ENCODE measurements at regions not wholly inside any gene's neighbourhood (a gene's known extent, or its start where the extent isn't known, plus 50 kb on each side); places are given as distances from the start of the nearest gene placed in this dataset.

DNA sequence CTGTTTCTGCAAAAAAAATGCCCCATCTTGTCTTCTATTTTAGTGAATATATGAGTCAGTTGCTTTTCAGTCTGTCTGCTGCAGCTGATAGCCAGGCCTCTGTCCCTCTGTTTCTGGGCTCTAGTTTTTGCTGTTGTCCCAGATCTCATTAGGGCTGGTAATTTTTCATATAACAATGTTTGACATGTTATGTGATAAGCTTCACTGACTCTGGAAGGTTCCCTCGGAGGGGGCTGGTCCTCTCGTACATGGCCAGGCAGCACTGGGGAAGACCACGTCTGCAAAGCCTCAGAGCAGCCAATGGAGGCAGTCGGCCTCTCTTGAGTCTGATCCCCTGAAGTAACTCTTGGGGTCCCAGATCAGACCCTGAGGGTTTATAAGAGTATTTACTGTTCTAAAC is 223.8 kb downstream of the THBS2 start:
- no CpG with 5 or more reads among the region's 4 CpGs for WGBS (ENCODE audit: extremely low coverage, insufficient coverage, low lambda C conversion rate)
- no peak overlapping the region for H3K23ac ChIP-seq (ENCODE audit: low read length)
- no peak overlapping the region for H4K8ac ChIP-seq (ENCODE audit: low read depth, low read length)
- no peak overlapping the region for H2AK5ac ChIP-seq (ENCODE audit: low read length)
- H3K56ac ChIP-seq (ENCODE audit: low read length) = no peak overlapping the region
- no peaks in the 10 kb centered on the region for H3K79me2 ChIP-seq (ENCODE audit: control insufficient read depth, insufficient read depth, low read length)
- H3K4ac ChIP-seq (ENCODE audit: low read depth, low read length) = no peak overlapping the region
- H3K36me3 ChIP-seq (ENCODE audit: control insufficient read depth, insufficient read depth, low read length) = no peaks in the 10 kb centered on the region
- no peak overlapping the region for H3K4me3 ChIP-seq (ENCODE audit: low read length)
- no peak overlapping the region for H3K18ac ChIP-seq (ENCODE audit: low read length)
- no peaks in the 10 kb centered on the region for H3K27me3 ChIP-seq (ENCODE audit: insufficient read depth, low read length, poor library complexity)
- H2BK5ac ChIP-seq (ENCODE audit: low read length) = no peak overlapping the region
- H3K27ac ChIP-seq (ENCODE audit: low read depth, low read length) = no peak overlapping the region
- DNase-seq = no peak
- H2BK120ac ChIP-seq (ENCODE audit: low read depth, low read length) = no peak overlapping the region
- H4K5ac ChIP-seq (ENCODE audit: low read length) = no peak overlapping the region
- H3K79me1 ChIP-seq (ENCODE audit: low read length) = no peaks in the 10 kb centered on the region
- H3K4me1 ChIP-seq (ENCODE audit: control insufficient read depth, low read depth, low read length) = no peaks in the 10 kb centered on the region
- no peak overlapping the region for H2BK15ac ChIP-seq (replicated peaks; ENCODE audit: low read depth)
- H3K9ac ChIP-seq (ENCODE audit: low read length) = no peak overlapping the region
- no peak overlapping the region for H3K4me2 ChIP-seq (ENCODE audit: low read length)

DNA sequence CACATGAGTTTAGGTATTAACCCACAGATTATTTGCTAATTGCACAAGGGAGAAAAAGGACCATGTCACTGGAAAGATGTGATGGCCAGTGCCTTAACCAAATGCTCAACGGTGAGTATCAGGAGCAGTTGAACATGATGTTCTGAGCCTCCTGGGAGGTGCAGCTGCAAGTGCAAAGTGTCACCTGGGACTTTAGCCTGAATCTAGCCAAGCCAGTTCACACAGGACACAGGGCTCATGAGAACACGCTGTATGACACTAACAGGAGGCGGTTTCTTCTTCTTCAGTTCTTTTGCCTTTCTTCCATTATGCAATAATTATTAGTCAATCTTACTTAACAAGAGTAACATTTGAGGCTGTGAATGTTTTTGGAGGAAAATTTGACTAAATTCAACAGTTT is 225.3 kb downstream of the THBS2 start:
- H4K5ac ChIP-seq (ENCODE audit: low read length) = no peak overlapping the region
- no peaks in the 10 kb centered on the region for H3K36me3 ChIP-seq (ENCODE audit: control insufficient read depth, insufficient read depth, low read length)
- DNase-seq = no peak
- H3K79me2 ChIP-seq (ENCODE audit: control insufficient read depth, insufficient read depth, low read length) = no peaks in the 10 kb centered on the region
- WGBS (ENCODE audit: extremely low coverage, insufficient coverage, low lambda C conversion rate) = no CpG with 5 or more reads among the region's 3 CpGs
- no peak overlapping the region for H3K4me2 ChIP-seq (ENCODE audit: low read length)
- no peak overlapping the region for H2BK15ac ChIP-seq (replicated peaks; ENCODE audit: low read depth)
- no peak overlapping the region for H2BK120ac ChIP-seq (ENCODE audit: low read depth, low read length)
- no peak overlapping the region for H3K27ac ChIP-seq (ENCODE audit: low read depth, low read length)
- H3K27me3 ChIP-seq (ENCODE audit: insufficient read depth, low read length, poor library complexity) = no peaks in the 10 kb centered on the region
- no peaks in the 10 kb centered on the region for H3K4me1 ChIP-seq (ENCODE audit: control insufficient read depth, low read depth, low read length)
- no peak overlapping the region for H3K23ac ChIP-seq (ENCODE audit: low read length)
- no peak overlapping the region for H3K4ac ChIP-seq (ENCODE audit: low read depth, low read length)
- H2AK5ac ChIP-seq (ENCODE audit: low read length) = no peak overlapping the region
- H2BK5ac ChIP-seq (ENCODE audit: low read length) = no peak overlapping the region
- no peak overlapping the region for H3K18ac ChIP-seq (ENCODE audit: low read length)
- no peak overlapping the region for H3K4me3 ChIP-seq (ENCODE audit: low read length)
- H4K8ac ChIP-seq (ENCODE audit: low read depth, low read length) = no peak overlapping the region
- H3K9ac ChIP-seq (ENCODE audit: low read length) = no peak overlapping the region
- H3K79me1 ChIP-seq (ENCODE audit: low read length) = no peaks in the 10 kb centered on the region
- H3K56ac ChIP-seq (ENCODE audit: low read length) = no peak overlapping the region

DNA sequence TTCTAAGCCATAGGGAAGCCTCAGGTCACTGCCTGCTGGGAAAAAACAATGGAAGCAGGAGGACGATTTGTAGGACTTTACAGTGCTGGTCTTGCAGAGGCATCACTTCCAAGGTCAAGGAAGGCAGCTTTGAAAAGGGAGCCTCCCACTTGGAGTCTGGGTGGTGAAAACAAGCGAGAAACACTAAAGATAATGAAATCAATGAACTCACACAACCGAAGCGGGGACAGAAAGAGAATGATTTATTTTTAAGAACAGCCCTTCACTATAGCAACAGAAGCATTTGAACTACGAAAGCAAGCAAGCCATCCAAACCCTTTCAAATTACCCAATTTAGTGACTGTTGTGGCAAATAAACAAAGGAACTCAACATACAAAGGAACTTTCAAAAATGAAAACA is 227.5 kb downstream of the THBS2 start:
- Histone ChIP-seq H3K4me2 (ENCODE audit: low read length) (no peak overlapping the region), H3K27me3 (ENCODE audit: insufficient read depth, low read length, poor library complexity) (no peaks in the 10 kb centered on the region), H2BK120ac (ENCODE audit: low read depth, low read length) (no peak overlapping the region), H3K23ac (ENCODE audit: low read length) (no peak overlapping the region), H3K79me2 (ENCODE audit: control insufficient read depth, insufficient read depth, low read length) (no peaks in the 10 kb centered on the region), H3K4me3 (ENCODE audit: low read length) (no peak overlapping the region), H3K36me3 (ENCODE audit: control insufficient read depth, insufficient read depth, low read length) (no peaks in the 10 kb centered on the region), H2BK15ac (replicated peaks; ENCODE audit: low read depth) (no peak overlapping the region), H3K79me1 (ENCODE audit: low read length) (no peaks in the 10 kb centered on the region), H3K4ac (ENCODE audit: low read depth, low read length) (no peak overlapping the region), H2AK5ac (ENCODE audit: low read length) (no peak overlapping the region), H2BK5ac (ENCODE audit: low read length) (no peak overlapping the region), H3K4me1 (ENCODE audit: control insufficient read depth, low read depth, low read length) (no peaks in the 10 kb centered on the region), H3K56ac (ENCODE audit: low read length) (no peak overlapping the region), H3K27ac (ENCODE audit: low read depth, low read length) (no peak overlapping the region), H3K9ac (ENCODE audit: low read length) (no peak overlapping the region), H4K5ac (ENCODE audit: low read length) (no peak overlapping the region), H3K18ac (ENCODE audit: low read length) (no peak overlapping the region), H4K8ac (ENCODE audit: low read depth, low read length) (no peak overlapping the region)
- no CpG with 5 or more reads among the region's 5 CpGs for WGBS (ENCODE audit: extremely low coverage, insufficient coverage, low lambda C conversion rate)
- peak; percentile 10 for DNase-seq

DNA sequence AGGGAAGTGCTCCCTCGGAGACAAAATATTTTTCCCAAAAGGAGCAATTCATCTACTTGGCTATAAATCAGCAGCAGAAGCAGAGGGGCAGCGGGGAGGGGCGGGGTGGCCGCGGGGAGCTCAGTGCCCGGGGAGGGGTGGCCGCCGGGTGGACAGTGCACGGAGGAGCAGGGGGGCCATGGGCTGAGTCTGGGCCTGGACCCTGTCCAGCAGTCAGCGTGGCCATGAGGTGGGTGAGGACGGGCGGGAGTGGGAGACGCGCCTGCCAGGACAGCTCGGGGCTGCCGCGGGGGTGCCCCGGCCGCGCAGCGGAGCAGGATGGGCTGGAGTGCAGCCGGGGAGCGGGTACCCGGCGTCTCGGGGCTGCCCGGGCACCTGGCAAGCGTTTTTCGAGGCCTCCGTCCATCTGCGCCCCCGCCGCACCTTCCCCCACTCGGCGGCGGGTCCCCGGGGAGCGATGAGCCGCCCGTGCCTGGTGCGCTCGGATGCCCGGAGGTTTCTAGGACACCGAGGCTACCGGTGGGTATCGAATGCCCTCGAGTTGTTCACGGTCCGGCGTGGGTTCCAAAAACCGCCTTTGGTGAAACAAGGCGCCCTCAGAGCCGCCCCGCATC is 229.5 kb downstream of the THBS2 start:
- WGBS (ENCODE audit: extremely low coverage, insufficient coverage, low lambda C conversion rate) = no CpG with 5 or more reads among the region's 54 CpGs

DNA sequence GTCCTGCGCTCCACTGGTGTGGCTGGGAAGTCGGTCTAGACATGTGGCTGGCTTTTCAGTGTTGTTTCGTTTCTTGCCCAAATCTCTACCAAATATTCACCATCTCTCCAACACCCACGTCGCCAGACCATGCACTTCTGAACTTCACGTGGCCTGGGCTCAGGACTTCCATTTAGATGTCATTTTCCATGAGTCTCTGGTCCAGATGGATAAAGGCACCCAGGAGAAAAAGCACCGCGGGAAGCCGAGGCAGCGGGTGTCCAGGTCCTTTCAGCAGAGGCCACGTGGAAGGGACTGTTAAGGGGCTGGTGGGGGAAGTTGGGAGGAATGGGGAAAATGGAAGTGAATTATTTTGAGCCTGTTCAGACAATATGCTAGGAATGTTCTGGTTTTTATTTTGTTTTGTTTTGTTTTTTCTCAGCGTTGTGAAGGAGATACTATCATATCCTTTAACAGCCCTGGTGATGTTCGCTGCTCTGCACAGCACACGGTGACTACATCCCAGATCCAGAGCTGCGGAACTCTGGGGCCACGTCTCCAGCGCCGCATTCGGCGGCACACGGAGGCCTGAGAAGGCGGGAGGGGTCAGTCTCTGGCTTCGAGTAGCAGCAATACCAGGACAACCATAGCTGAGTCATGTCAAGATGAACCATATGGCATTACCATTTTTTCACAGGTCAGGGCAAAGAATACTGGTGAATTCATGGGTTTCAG is 230.3 kb downstream of the THBS2 start:
- H3K36me3 ChIP-seq (ENCODE audit: control insufficient read depth, insufficient read depth, low read length) = no peaks in the 10 kb centered on the region
- H2AK5ac ChIP-seq (ENCODE audit: low read length) = no peak overlapping the region
- H3K79me2 ChIP-seq (ENCODE audit: control insufficient read depth, insufficient read depth, low read length) = no peaks in the 10 kb centered on the region
- no peak overlapping the region for H2BK15ac ChIP-seq (replicated peaks; ENCODE audit: low read depth)
- no peaks in the 10 kb centered on the region for H3K79me1 ChIP-seq (ENCODE audit: low read length)
- no peak overlapping the region for H4K8ac ChIP-seq (ENCODE audit: low read depth, low read length)
- H3K4me2 ChIP-seq (ENCODE audit: low read length) = no peak overlapping the region
- no peaks in the 10 kb centered on the region for H3K4me1 ChIP-seq (ENCODE audit: control insufficient read depth, low read depth, low read length)
- H3K27ac ChIP-seq (ENCODE audit: low read depth, low read length) = no peak overlapping the region
- H3K9ac ChIP-seq (ENCODE audit: low read length) = no peak overlapping the region
- H2BK120ac ChIP-seq (ENCODE audit: low read depth, low read length) = no peak overlapping the region
- H3K4me3 ChIP-seq (ENCODE audit: low read length) = no peak overlapping the region
- H3K56ac ChIP-seq (ENCODE audit: low read length) = no peak overlapping the region
- H2BK5ac ChIP-seq (ENCODE audit: low read length) = no peak overlapping the region
- no peaks in the 10 kb centered on the region for H3K27me3 ChIP-seq (ENCODE audit: insufficient read depth, low read length, poor library complexity)
- no peak overlapping the region for H4K5ac ChIP-seq (ENCODE audit: low read length)
- H3K18ac ChIP-seq (ENCODE audit: low read length) = no peak overlapping the region
- H3K4ac ChIP-seq (ENCODE audit: low read depth, low read length) = no peak overlapping the region
- WGBS (ENCODE audit: extremely low coverage, insufficient coverage, low lambda C conversion rate) = no CpG with 5 or more reads among the region's 23 CpGs
- no peak for DNase-seq
- no peak overlapping the region for H3K23ac ChIP-seq (ENCODE audit: low read length)

More for the DNA sequence above, 229.5 kb downstream of the THBS2 start:
- Histone ChIP-seq H3K4me2 (ENCODE audit: low read length) (no peak overlapping the region), H4K5ac (ENCODE audit: low read length) (no peak overlapping the region), H4K8ac (ENCODE audit: low read depth, low read length) (no peak overlapping the region), H3K79me2 (ENCODE audit: control insufficient read depth, insufficient read depth, low read length) (no peaks in the 10 kb centered on the region), H3K36me3 (ENCODE audit: control insufficient read depth, insufficient read depth, low read length) (no peaks in the 10 kb centered on the region), H3K79me1 (ENCODE audit: low read length) (no peaks in the 10 kb centered on the region), H2AK5ac (ENCODE audit: low read length) (no peak overlapping the region), H3K9ac (ENCODE audit: low read length) (no peak overlapping the region), H2BK15ac (replicated peaks; ENCODE audit: low read depth) (no peak overlapping the region), H2BK120ac (ENCODE audit: low read depth, low read length) (no peak overlapping the region), H3K4me1 (ENCODE audit: control insufficient read depth, low read depth, low read length) (no peaks in the 10 kb centered on the region), H3K4ac (ENCODE audit: low read depth, low read length) (no peak overlapping the region), H3K56ac (ENCODE audit: low read length) (no peak overlapping the region), H3K18ac (ENCODE audit: low read length) (no peak overlapping the region), H3K4me3 (ENCODE audit: low read length) (no peak overlapping the region), H3K27ac (ENCODE audit: low read depth, low read length) (no peak overlapping the region), H3K23ac (ENCODE audit: low read length) (no peak overlapping the region), H2BK5ac (ENCODE audit: low read length) (no peak overlapping the region), H3K27me3 (ENCODE audit: insufficient read depth, low read length, poor library complexity) (no peaks in the 10 kb centered on the region)
- DNase-seq = no peak

DNA sequence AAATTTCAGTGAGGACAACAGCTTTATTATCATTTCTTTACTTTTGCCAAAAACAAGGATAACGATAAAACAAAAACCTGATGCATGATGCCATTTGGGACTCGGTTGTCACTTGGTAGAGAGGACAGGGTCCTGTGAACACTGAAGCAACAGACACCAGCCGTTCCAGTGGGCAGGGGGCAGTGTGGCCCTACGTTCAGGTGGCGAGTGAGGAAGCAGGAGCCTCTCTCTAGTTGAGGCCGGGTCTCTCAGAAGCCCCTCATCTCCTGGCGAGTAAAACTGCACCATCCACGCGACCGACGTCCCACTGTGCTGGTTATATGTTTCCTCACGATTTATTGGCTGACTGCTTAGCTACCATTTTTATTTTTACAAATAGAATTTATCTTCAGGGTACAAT is 231.6 kb downstream of the THBS2 start:
- H3K79me2 ChIP-seq (ENCODE audit: control insufficient read depth, insufficient read depth, low read length) = no peaks in the 10 kb centered on the region
- H3K18ac ChIP-seq (ENCODE audit: low read length) = no peak overlapping the region
- no peak overlapping the region for H2BK5ac ChIP-seq (ENCODE audit: low read length)
- H3K4me1 ChIP-seq (ENCODE audit: control insufficient read depth, low read depth, low read length) = no peaks in the 10 kb centered on the region
- no peak overlapping the region for H4K8ac ChIP-seq (ENCODE audit: low read depth, low read length)
- H3K4me3 ChIP-seq (ENCODE audit: low read length) = no peak overlapping the region
- no peak overlapping the region for H3K23ac ChIP-seq (ENCODE audit: low read length)
- H3K56ac ChIP-seq (ENCODE audit: low read length) = no peak overlapping the region
- no peak overlapping the region for H4K5ac ChIP-seq (ENCODE audit: low read length)
- no peak overlapping the region for H3K27ac ChIP-seq (ENCODE audit: low read depth, low read length)
- H2BK120ac ChIP-seq (ENCODE audit: low read depth, low read length) = no peak overlapping the region
- no peak overlapping the region for H3K4me2 ChIP-seq (ENCODE audit: low read length)
- no peak for DNase-seq
- no peak overlapping the region for H3K9ac ChIP-seq (ENCODE audit: low read length)
- no peaks in the 10 kb centered on the region for H3K27me3 ChIP-seq (ENCODE audit: insufficient read depth, low read length, poor library complexity)
- H3K79me1 ChIP-seq (ENCODE audit: low read length) = no peaks in the 10 kb centered on the region
- H2AK5ac ChIP-seq (ENCODE audit: low read length) = no peak overlapping the region
- no peak overlapping the region for H3K4ac ChIP-seq (ENCODE audit: low read depth, low read length)
- H2BK15ac ChIP-seq (replicated peaks; ENCODE audit: low read depth) = no peak overlapping the region
- H3K36me3 ChIP-seq (ENCODE audit: control insufficient read depth, insufficient read depth, low read length) = no peaks in the 10 kb centered on the region
- no CpG with 5 or more reads among the region's 12 CpGs for WGBS (ENCODE audit: extremely low coverage, insufficient coverage, low lambda C conversion rate)
